ENCODE measurements at regions not wholly inside any gene's neighbourhood (a gene's known extent, or its start where the extent isn't known, plus 50 kb on each side); places are given as distances from the start of the nearest gene placed in this dataset.

DNA sequence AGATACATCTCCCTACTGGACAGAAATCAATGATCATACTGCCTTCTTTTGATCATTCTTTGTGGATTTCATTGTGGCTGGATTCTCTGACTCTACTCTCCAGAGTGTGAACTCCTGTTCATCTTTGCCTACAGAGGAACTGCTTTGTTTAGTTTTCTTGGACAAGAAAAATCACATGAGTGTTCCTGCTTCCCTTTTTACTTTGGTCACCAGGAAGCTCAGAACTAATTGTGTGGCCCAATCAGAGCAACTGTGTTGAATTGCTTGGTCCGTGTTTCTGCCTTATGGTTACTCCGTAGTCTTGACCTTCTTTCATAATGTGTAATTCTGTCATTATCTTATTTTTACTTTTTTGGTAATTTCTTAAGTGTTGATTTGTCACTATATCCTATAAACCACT, 97.0 kb downstream of the MAF start:
- H3K4me1 ChIP-seq (ENCODE audit: control insufficient read depth, extremely low read depth, insufficient read depth, low read length) = no peaks in the 10 kb centered on the region

DNA sequence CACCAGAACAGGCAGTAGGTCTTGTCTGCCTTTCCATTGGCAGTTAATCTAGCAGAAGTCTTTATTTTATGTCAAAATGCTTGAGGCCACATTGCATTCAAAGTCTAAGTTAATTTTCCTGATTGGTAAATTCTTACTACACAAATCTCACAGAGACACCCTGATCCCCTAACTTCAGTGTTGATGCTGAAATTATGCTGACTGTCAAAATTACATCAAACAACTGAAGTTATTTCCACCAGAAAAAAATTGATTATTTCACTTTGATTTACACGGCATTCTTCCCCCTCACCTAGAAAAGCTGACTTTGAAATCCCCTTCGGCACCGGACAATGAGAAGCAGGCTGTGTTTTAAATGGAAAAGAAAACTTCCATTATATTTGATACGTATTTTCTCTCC, 99.1 kb downstream of the MAF start:
- no peaks in the 10 kb centered on the region for H3K9me1 ChIP-seq (ENCODE audit: control insufficient read depth, extremely low read depth, insufficient read depth, low read length)
- H3K4me1 ChIP-seq (ENCODE audit: control insufficient read depth, extremely low read depth, insufficient read depth, low read length) = no peaks in the 10 kb centered on the region
- no peak overlapping the region for H3K27ac ChIP-seq (ENCODE audit: control insufficient read depth, insufficient read depth, low read length)
- H3K27me3 ChIP-seq (ENCODE audit: control insufficient read depth, extremely low read depth, insufficient read depth, low read length) = no peaks in the 10 kb centered on the region
- no peaks in the 10 kb centered on the region for H3K79me2 ChIP-seq (ENCODE audit: control insufficient read depth, insufficient read depth, low read length)
- H3K9ac ChIP-seq (ENCODE audit: control insufficient read depth, extremely low read depth, insufficient read depth, low read length) = no peak overlapping the region
- no peak overlapping the region for H3K4me2 ChIP-seq (ENCODE audit: control insufficient read depth, extremely low read depth, insufficient read depth, low read depth, low read length)
- DNase-seq (ENCODE audit: low read depth, low spot score) (no peak), FAIRE-seq (no peak)
- no peaks in the 10 kb centered on the region for H4K20me1 ChIP-seq (ENCODE audit: control insufficient read depth, extremely low read depth, insufficient read depth, low read length)
- no peak overlapping the region for H2AFZ ChIP-seq (ENCODE audit: control insufficient read depth, low read length)
- dilution Hi-C loops (cut with MboI; ENCODE audit: extremely low pct_ligation_motif_present, low sequenced_read_pairs) = no loop called here
- no peaks in the 10 kb centered on the region for H3K36me3 ChIP-seq (ENCODE audit: control insufficient read depth in 2 of 2, extremely low read depth in 1 of 2, insufficient read depth in 2 of 2, low read length in 2 of 2)
- TF ChIP-seq EZH2 (IDR thresholded peaks at IDR 0.05; ENCODE audit: low read length) = no peak
- TF ChIP-seq, protein P1, sequence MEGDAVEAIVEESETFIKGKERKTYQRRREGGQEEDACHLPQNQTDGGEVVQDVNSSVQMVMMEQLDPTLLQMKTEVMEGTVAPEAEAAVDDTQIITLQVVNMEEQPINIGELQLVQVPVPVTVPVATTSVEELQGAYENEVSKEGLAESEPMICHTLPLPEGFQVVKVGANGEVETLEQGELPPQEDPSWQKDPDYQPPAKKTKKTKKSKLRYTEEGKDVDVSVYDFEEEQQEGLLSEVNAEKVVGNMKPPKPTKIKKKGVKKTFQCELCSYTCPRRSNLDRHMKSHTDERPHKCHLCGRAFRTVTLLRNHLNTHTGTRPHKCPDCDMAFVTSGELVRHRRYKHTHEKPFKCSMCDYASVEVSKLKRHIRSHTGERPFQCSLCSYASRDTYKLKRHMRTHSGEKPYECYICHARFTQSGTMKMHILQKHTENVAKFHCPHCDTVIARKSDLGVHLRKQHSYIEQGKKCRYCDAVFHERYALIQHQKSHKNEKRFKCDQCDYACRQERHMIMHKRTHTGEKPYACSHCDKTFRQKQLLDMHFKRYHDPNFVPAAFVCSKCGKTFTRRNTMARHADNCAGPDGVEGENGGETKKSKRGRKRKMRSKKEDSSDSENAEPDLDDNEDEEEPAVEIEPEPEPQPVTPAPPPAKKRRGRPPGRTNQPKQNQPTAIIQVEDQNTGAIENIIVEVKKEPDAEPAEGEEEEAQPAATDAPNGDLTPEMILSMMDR (optimal IDR thresholded peaks at IDR 0.05 in 1 of 3, IDR thresholded peaks at IDR 0.05 in 1 of 3, conservative IDR thresholded peaks at IDR 0.05 in 1 of 3; ENCODE audit: extremely low read depth in 1 of 3, insufficient read depth in 2 of 3, low read length in 3 of 3) = no peak
- no peak overlapping the region for H3K4me3 ChIP-seq (ENCODE audit: control insufficient read depth in 2 of 3, extremely low read depth in 1 of 3, insufficient read depth in 2 of 3, low read depth in 1 of 3, low read length in 3 of 3)
- no peaks in the 10 kb centered on the region for H3K9me3 ChIP-seq (ENCODE audit: control insufficient read depth, low read depth, low read length)

More for the DNA sequence above, 97.0 kb downstream of the MAF start:
- no peak for TF ChIP-seq EZH2 (IDR thresholded peaks at IDR 0.05; ENCODE audit: low read length)
- TF ChIP-seq, protein P1 (optimal IDR thresholded peaks at IDR 0.05 in 1 of 3, IDR thresholded peaks at IDR 0.05 in 1 of 3, conservative IDR thresholded peaks at IDR 0.05 in 1 of 3; ENCODE audit: extremely low read depth in 1 of 3, insufficient read depth in 2 of 3, low read length in 3 of 3) = no peak
- DNase-seq (ENCODE audit: low read depth, low spot score) (no peak), FAIRE-seq (no peak)
- no peaks in the 10 kb centered on the region for H3K9me3 ChIP-seq (ENCODE audit: control insufficient read depth, low read depth, low read length)
- H2AFZ ChIP-seq (ENCODE audit: control insufficient read depth, low read length) = no peak overlapping the region
- no peak overlapping the region for H3K27ac ChIP-seq (ENCODE audit: control insufficient read depth, insufficient read depth, low read length)
- no peaks in the 10 kb centered on the region for H4K20me1 ChIP-seq (ENCODE audit: control insufficient read depth, extremely low read depth, insufficient read depth, low read length)
- H3K9ac ChIP-seq (ENCODE audit: control insufficient read depth, extremely low read depth, insufficient read depth, low read length) = no peak overlapping the region
- dilution Hi-C loops (cut with MboI; ENCODE audit: extremely low pct_ligation_motif_present, low sequenced_read_pairs) = no loop called here
- no peak overlapping the region for H3K4me2 ChIP-seq (ENCODE audit: control insufficient read depth, extremely low read depth, insufficient read depth, low read depth, low read length)
- no peak overlapping the region for H3K4me3 ChIP-seq (ENCODE audit: control insufficient read depth in 2 of 3, extremely low read depth in 1 of 3, insufficient read depth in 2 of 3, low read depth in 1 of 3, low read length in 3 of 3)
- no peaks in the 10 kb centered on the region for H3K36me3 ChIP-seq (ENCODE audit: control insufficient read depth in 2 of 2, extremely low read depth in 1 of 2, insufficient read depth in 2 of 2, low read length in 2 of 2)
- no peaks in the 10 kb centered on the region for H3K27me3 ChIP-seq (ENCODE audit: control insufficient read depth, extremely low read depth, insufficient read depth, low read length)
- H3K9me1 ChIP-seq (ENCODE audit: control insufficient read depth, extremely low read depth, insufficient read depth, low read length) = no peaks in the 10 kb centered on the region
- H3K79me2 ChIP-seq (ENCODE audit: control insufficient read depth, insufficient read depth, low read length) = no peaks in the 10 kb centered on the region

Measured in keratinocyte (primary cell).